AG04449 (cell line): ENCODE measurements at regions not wholly inside any gene's neighbourhood (a gene's known extent, or its start where the extent isn't known, plus 50 kb on each side); places are given as distances from the start of the nearest gene placed in this dataset.

Source experiments
- CTCF ChIA-PET: fragments of 350-600 bp; formaldehyde crosslinking; extraction: SDS; loops from one replicate; lab custom pipeline; 2021; ENCODE audit warnings: antibody characterized with exemption; lab: Yijun Ruan, JAX
- POLR2A ChIA-PET: fragments of 400-600, 350-600 bp; formaldehyde crosslinking; extraction: SDS; loops from one replicate; lab custom pipeline; 2020; ENCODE audit warnings: antibody characterized with exemption, inconsistent platforms; lab: Yijun Ruan, JAX
- DNase-seq: peaks from one replicate; pipeline ENCODE4 v3.0.0-alpha.2; 2010; ENCODE audit warnings: low read depth, low spot score
- H3K4me3 ChIP-seq: 2 replicates; pipeline ENCODE4 v1.5.1; 2011; ENCODE audit warnings: low read depth, mild to moderate bottlenecking, control low read depth, low read length
- CTCF ChIP-seq: IDR thresholded peaks from one replicate; pipeline ENCODE4 v1.5.1; 2011; ENCODE audit warnings: mild to moderate bottlenecking, moderate library complexity, low read length, control low read depth, inconsistent platforms; ENCODE audit not compliant: insufficient read depth; ENCODE audit errors: missing control alignments

GRCh38 chr20:24766826-24767622, 182.0 kb upstream of the CST7 start:
- CTCF ChIA-PET = no interaction called here
- no peak for DNase-seq
- no peak overlapping the region for H3K4me3 ChIP-seq
- no peak for TF ChIP-seq CTCF
- POLR2A ChIA-PET = no interaction called here

GRCh38 chr20:24767623-24768100, 181.4 kb upstream of the CST7 start:
- H3K4me3 ChIP-seq = no peak overlapping the region
- no peak for DNase-seq
- no peak for TF ChIP-seq CTCF
- ChIA-PET POLR2A (no interaction called here), CTCF (no interaction called here)

- TF ChIP-seq CTCF = no peak
- DNase-seq = no peak
- CTCF ChIA-PET = interaction anchor here (1.3 kb wide), 1 partner anchor 9 kb away, joined by 3 read pairs; no protein-coding TSS in a partner anchor
- H3K4me3 ChIP-seq = no peak overlapping the region
- POLR2A ChIA-PET = no interaction called here
These were observed 180.8 kb upstream of the CST7 start for GRCh38 chr20:24768201-24768636.

GRCh38 chr20:24768713-24769601, 180.1 kb upstream of the CST7 start:
- no peak for TF ChIP-seq CTCF
- DNase-seq = no peak
- CTCF ChIA-PET = interaction anchor here (0.9 to 1.3 kb wide), 4 partner anchors 10 to 14 kb away, joined by 3 to 5 read pairs (median 3); no protein-coding TSS in a partner anchor
- POLR2A ChIA-PET = no interaction called here
- H3K4me3 ChIP-seq = no peak overlapping the region

GRCh38 chr20:24769878-24770627, 179.0 kb upstream of the CST7 start:
- no peak for DNase-seq
- ChIA-PET CTCF (interaction anchor here (1.0 to 1.1 kb wide), 2 partner anchors 10 to 11 kb away, joined by 3 to 5 read pairs; no protein-coding TSS in a partner anchor), POLR2A (no interaction called here)
- TF ChIP-seq CTCF = no peak
- H3K4me3 ChIP-seq = no peak overlapping the region
